GM19324 (cell line): ENCODE measurements at regions not wholly inside any gene's neighbourhood (a gene's known extent, or its start where the extent isn't known, plus 50 kb on each side); places are given as distances from the start of the nearest gene placed in this dataset.
"Not testable (repeated sequence)": the region's sequence is repeated elsewhere in the genome, so short reads cannot be mapped to it uniquely, and the experiment has no call there.

ENCODE experiments used
- ATAC-seq: cut with Tn5 transposase; IDR thresholded peaks from one replicate; pipeline ENCODE4 v1.9.1; 2021; ENCODE audit warnings: mild to moderate bottlenecking, moderate library complexity; ENCODE audit not compliant: unreplicated experiment, low FRiP score

GRCh38 chr10:130497056-130498010, 361.1 kb downstream of the GLRX3 start:
- ATAC-seq, result no peak

GRCh38 chr10:130498042-130498441, 361.9 kb downstream of the GLRX3 start:
- ATAC-seq, result no peak

GRCh38 chr10:130498934-130499333, 362.7 kb downstream of the GLRX3 start:
- ATAC-seq, result no peak

- no peak for ATAC-seq
Observed at GRCh38 chr10:130499541-130499940, 363.4 kb downstream of the GLRX3 start.

- ATAC-seq, result no peak
Observed at GRCh38 chr10:130500261-130501000, 364.2 kb downstream of the GLRX3 start.

- no peak for ATAC-seq
Observed at GRCh38 chr10:130507461-130507860, 371.3 kb downstream of the GLRX3 start.

GRCh38 chr10:130509881-130510689, 373.9 kb downstream of the GLRX3 start:
- no peak for ATAC-seq

- no peak for ATAC-seq
Observed at GRCh38 chr10:130510755-130511154, 374.6 kb downstream of the GLRX3 start.

- ATAC-seq, result no peak
Observed at GRCh38 chr10:130511766-130512165, 375.6 kb downstream of the GLRX3 start.

GRCh38 chr10:130512936-130513335, 376.7 kb downstream of the GLRX3 start:
- ATAC-seq, result no peak

GRCh38 chr10:130513686-130514476, 377.7 kb downstream of the GLRX3 start:
- ATAC-seq, result no peak

GRCh38 chr10:130515670-130516069, 379.5 kb downstream of the GLRX3 start:
- no peak for ATAC-seq

- ATAC-seq, result no peak
Observed at GRCh38 chr10:130516141-130516735, 380.0 kb downstream of the GLRX3 start.

- not testable (repeated sequence) for ATAC-seq
Observed at GRCh38 chr10:130518921-130519320, 382.7 kb downstream of the GLRX3 start.

GRCh38 chr10:130519791-130520190, 383.6 kb downstream of the GLRX3 start:
- ATAC-seq, result no peak

- ATAC-seq, result no peak
Observed at GRCh38 chr10:130531312-130531711, 395.1 kb downstream of the GLRX3 start.

- no peak for ATAC-seq
Observed at GRCh38 chr10:130541090-130541489, 404.9 kb downstream of the GLRX3 start.

GRCh38 chr10:130542761-130543160, 406.6 kb downstream of the GLRX3 start:
- no peak for ATAC-seq

- ATAC-seq, result no peak
Observed at GRCh38 chr10:130543794-130544193, 407.6 kb downstream of the GLRX3 start.

GRCh38 chr10:130545122-130545521, 408.9 kb downstream of the GLRX3 start:
- ATAC-seq, result no peak
